ENCODE measurements at regions not wholly inside any gene's neighbourhood (a gene's known extent, or its start where the extent isn't known, plus 50 kb on each side); places are given as distances from the start of the nearest gene placed in this dataset.

GRCh38 chr15:47289656-47290055, 427.6 kb upstream of the SEMA6D start:
- DNase-seq, result no peak

GRCh38 chr15:47291767-47292166, 425.5 kb upstream of the SEMA6D start:
- no peak for DNase-seq

GRCh38 chr15:47292638-47293190, 424.6 kb upstream of the SEMA6D start:
- DNase-seq, result no peak

- DNase-seq, result no peak
Measured at GRCh38 chr15:47293466-47294162, 423.7 kb upstream of the SEMA6D start.

- DNase-seq, result no peak
Measured at GRCh38 chr15:47294765-47295259, 422.5 kb upstream of the SEMA6D start.

GRCh38 chr15:47296881-47297280, 420.4 kb upstream of the SEMA6D start:
- no peak for DNase-seq

- no peak for DNase-seq
Measured at GRCh38 chr15:47299846-47300434, 417.4 kb upstream of the SEMA6D start.

- no peak for DNase-seq
Measured at GRCh38 chr15:47300596-47300995, 416.7 kb upstream of the SEMA6D start.

- no peak for DNase-seq
Measured at GRCh38 chr15:47301481-47301880, 415.8 kb upstream of the SEMA6D start.

- no peak for DNase-seq
Measured at GRCh38 chr15:47304656-47305055, 412.6 kb upstream of the SEMA6D start.

- no peak for DNase-seq
Measured at GRCh38 chr15:47312161-47312560, 405.1 kb upstream of the SEMA6D start.

- no peak for DNase-seq
Measured at GRCh38 chr15:47326410-47327333, 390.6 kb upstream of the SEMA6D start.

GRCh38 chr15:47331829-47332393, 385.4 kb upstream of the SEMA6D start:
- no peak for DNase-seq

- DNase-seq, result no peak
Measured at GRCh38 chr15:47332481-47332880, 384.8 kb upstream of the SEMA6D start.

GRCh38 chr15:47333734-47334133, 383.6 kb upstream of the SEMA6D start:
- no peak for DNase-seq

GRCh38 chr15:47334805-47335535, 382.3 kb upstream of the SEMA6D start:
- no peak for DNase-seq

GRCh38 chr15:47337106-47337505, 380.2 kb upstream of the SEMA6D start:
- DNase-seq, result no peak

GRCh38 chr15:47337836-47338235, 379.5 kb upstream of the SEMA6D start:
- DNase-seq, result no peak

GRCh38 chr15:47338771-47339170, 378.5 kb upstream of the SEMA6D start:
- DNase-seq, result no peak

GRCh38 chr15:47339800-47340570, 377.3 kb upstream of the SEMA6D start:
- DNase-seq, result no peak

- no peak for DNase-seq
Measured at GRCh38 chr15:47340571-47340920, 376.8 kb upstream of the SEMA6D start.

Measured in activated gamma-delta T cell (primary cell).